Frontal cortex (tissue), 4 donors: ENCODE measurements at regions not wholly inside any gene's neighbourhood (a gene's known extent, or its start where the extent isn't known, plus 50 kb on each side); places are given as distances from the start of the nearest gene placed in this dataset. TPM values are rescaled to one million over a fixed set of nuclear protein-coding genes. Genes with fewer than 3 reads are reported as not detected.

Experiments used
- DNase-seq, 2 donors: peaks; one replicate each; pipeline ENCODE4 v3.0.0; 2012; ENCODE audit warnings: low spot score in 2 of 2
- FAIRE-seq: peaks from 2 replicates; lab custom pipeline; 2012; peaks lifted over from hg19 to GRCh38; lab: Jason Lieb, UNC
- small RNA-seq: library from RNA; depleted of rRNA; stranded (forward); fragments of <200 nt; gene quantifications from one replicate; pipeline ENCODE3, GENCODE V24; 2014
- donor health status: control.
- donor health status: control.
- donor health status: control.

GRCh38 chrX:39972340-39972739 is 125.4 kb downstream of the BCOR start:
- DNase-seq (no peak), FAIRE-seq (no peak)

- no peak for FAIRE-seq
These were observed 123.9 kb downstream of the BCOR start for GRCh38 chrX:39973810-39974209.

GRCh38 chrX:39974270-39974669 is 123.5 kb downstream of the BCOR start:
- FAIRE-seq (no peak), DNase-seq (no peak)

More at GRCh38 chrX:39973810-39974209, 123.9 kb downstream of the BCOR start:
- DNase-seq = no peak

- DNase-seq (no peak), FAIRE-seq (no peak)
These were observed 122.4 kb downstream of the BCOR start for GRCh38 chrX:39975101-39975925.

- FAIRE-seq = no peak
- DNase-seq = no peak
These were observed 115.8 kb downstream of the BCOR start for GRCh38 chrX:39981946-39982345.

GRCh38 chrX:39982948-39983347 is 114.8 kb downstream of the BCOR start:
- no peak for FAIRE-seq
- no peak for DNase-seq

- no peak for DNase-seq
- FAIRE-seq = no peak
These were observed 114.0 kb downstream of the BCOR start for GRCh38 chrX:39983715-39984114.

DNA sequence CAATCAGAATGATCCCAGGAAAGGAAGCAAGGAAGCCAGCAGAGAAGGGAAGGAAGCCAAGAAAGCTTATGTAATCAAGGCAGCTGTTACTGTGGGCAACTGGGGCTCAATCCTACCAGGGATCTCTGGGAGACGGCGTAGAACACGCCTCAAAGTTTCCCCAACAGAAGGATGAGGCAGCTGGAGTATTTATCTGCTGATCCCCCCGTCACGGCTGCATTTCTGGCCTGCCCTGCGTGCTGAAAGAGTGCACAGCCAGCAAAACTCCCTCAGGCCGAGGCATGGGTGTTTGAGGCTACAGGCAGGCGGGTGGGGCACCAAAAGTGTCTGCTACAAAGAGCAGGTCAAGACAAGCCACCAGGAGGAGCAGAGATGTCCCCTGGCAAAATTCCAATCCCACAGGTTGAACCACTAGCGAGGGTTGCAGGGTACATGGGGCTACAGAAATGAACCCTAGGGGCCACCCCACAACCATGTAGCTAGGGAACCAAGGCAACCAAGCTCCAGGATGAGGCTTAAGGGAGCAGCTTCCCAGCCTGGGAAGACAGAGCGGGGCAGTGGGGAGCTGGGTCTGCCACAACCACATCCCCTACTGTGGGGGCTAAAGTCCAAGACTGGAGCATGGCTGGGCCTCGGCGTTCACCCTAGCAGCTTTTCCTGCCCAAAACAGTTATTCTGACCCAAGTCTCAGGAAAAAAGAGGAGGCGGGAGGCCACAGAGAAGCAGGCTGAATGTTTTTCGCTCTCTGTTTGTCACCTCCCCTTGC is 113.4 kb downstream of the BCOR start:
- FAIRE-seq (no peak), DNase-seq (no peak)

DNA sequence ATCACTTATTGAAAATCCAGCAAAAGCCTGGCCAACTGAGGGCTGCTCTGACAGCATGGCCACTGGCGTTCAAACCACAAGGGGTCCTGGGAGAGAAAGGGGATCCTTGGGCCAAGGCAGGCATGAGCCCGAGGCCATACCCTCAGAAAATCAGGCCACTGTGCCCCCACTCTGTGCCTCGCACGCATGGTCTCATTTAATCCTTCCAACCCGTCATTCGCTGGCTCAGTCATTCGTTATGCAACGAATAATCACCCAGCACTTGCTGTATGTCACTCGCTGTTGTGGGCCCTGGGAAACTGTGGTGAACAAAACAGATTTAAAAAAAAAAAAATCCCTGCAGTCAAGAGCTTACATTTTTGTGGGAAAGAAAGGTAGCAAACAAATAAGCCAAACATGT is 112.7 kb downstream of the BCOR start:
- DNase-seq (no peak), FAIRE-seq (no peak)

- no peak for FAIRE-seq
- no peak for DNase-seq
These were observed 112.2 kb downstream of the BCOR start for GRCh38 chrX:39985551-39985950.

- DNase-seq (no peak), FAIRE-seq (no peak)
These were observed 109.3 kb downstream of the BCOR start for GRCh38 chrX:39988496-39988895.

- DNase-seq (no peak), FAIRE-seq (no peak)
These were observed 107.4 kb downstream of the BCOR start for GRCh38 chrX:39990388-39990787.

DNA sequence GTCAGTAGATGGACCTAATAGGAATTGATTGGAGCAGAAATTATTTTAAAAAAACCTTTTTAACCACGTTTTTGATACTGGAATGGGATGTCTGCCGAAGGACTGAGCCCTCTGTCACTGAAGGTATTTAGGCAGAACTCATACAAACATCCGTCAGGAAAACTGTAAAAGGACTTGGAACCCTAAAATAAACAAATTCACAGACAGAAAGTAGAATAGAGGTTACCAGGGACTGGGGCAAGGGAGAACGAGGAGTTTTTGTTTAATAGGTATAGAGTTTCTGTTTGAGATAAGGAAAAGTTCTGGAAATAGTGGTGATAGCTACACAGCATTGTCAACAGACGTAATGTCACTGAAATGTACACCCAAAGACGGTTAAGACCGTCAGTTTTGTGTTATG is 105.5 kb downstream of the BCOR start:
- DNase-seq (no peak), FAIRE-seq (no peak)

DNA sequence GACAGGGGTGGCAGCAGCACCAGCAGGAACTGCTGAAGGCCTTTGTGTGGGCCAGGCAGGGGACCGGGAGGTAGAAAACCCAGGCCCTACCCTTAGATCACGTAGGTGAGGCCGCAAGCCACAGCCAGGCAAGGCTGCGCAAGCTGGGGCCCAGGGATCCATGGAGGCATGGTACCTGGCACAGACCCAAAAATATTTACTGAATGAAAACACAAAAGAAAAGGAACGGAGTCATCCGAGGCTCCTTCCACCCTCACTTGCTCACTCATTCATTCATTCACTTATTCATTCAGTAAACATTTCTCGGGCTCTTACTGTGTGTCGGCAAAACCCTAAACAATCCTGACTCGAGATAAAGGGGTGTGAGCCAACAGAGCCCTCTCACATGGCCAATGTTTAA is 102.3 kb downstream of the BCOR start:
- DNase-seq (no peak), FAIRE-seq (no peak)

GRCh38 chrX:39996536-39996935 is 101.2 kb downstream of the BCOR start:
- FAIRE-seq = no peak

GRCh38 chrX:39998636-39999406 is 98.9 kb downstream of the BCOR start:
- no peak for DNase-seq
- FAIRE-seq = no peak

More at GRCh38 chrX:39996536-39996935, 101.2 kb downstream of the BCOR start:
- DNase-seq = no peak

Small RNAs in the stretch of these regions (small RNA-seq; reads per million reads assigned to genes)
- gene MIR1587 (not detected), gene MIR3937 (not detected), gene RN7SL732P (not detected), gene RNU6-591P (not detected)
